HUES48 (cell line): ENCODE measurements at regions not wholly inside any gene's neighbourhood (a gene's known extent, or its start where the extent isn't known, plus 50 kb on each side); places are given as distances from the start of the nearest gene placed in this dataset.

Experiments used
- H3K27ac ChIP-seq: one replicate; pipeline ENCODE4 v1.7.0; 2013; ENCODE audit warnings: low read depth, low read length, inconsistent platforms
- H3K27me3 ChIP-seq: 2 replicates; pipeline ENCODE4 v1.6.1; 2013; ENCODE audit warnings: mild to moderate bottlenecking, low read length; ENCODE audit not compliant: control insufficient read depth, insufficient read depth
- H3K36me3 ChIP-seq: 2 replicates; pipeline ENCODE4 v1.6.1; 2013; ENCODE audit warnings: low read length; ENCODE audit not compliant: control insufficient read depth, insufficient read depth
- H3K4me1 ChIP-seq: 2 replicates; pipeline ENCODE4 v1.6.1; 2013; ENCODE audit warnings: mild to moderate bottlenecking, low read length; ENCODE audit not compliant: control insufficient read depth, insufficient read depth
- H3K4me3 ChIP-seq: 2 replicates; pipeline ENCODE4 v1.5.1; 2013; ENCODE audit warnings: mild to moderate bottlenecking, low read depth, low read length
- H3K9ac ChIP-seq: 2 replicates; pipeline ENCODE4 v1.6.1; 2013; ENCODE audit warnings: mild to moderate bottlenecking, low read depth, low read length, moderate library complexity
- H3K9me3 ChIP-seq: 2 replicates; pipeline ENCODE4 v1.6.1; 2013; ENCODE audit warnings: low read length; ENCODE audit not compliant: control insufficient read depth, insufficient read depth

GRCh38 chr12:58465418-58465817, 454.9 kb downstream of the LRIG3 start:
- H3K9ac ChIP-seq: no peak overlapping the region
- H3K36me3 ChIP-seq: no peaks in the 10 kb centered on the region
- H3K27ac ChIP-seq: no peak overlapping the region
- H3K4me3 ChIP-seq: no peak overlapping the region
- H3K4me1 ChIP-seq: no peaks in the 10 kb centered on the region
- peaks cover 10% of the 10 kb centered on the region for H3K9me3 ChIP-seq
- H3K27me3 ChIP-seq: no peaks in the 10 kb centered on the region

GRCh38 chr12:58470266-58471010, 449.9 kb downstream of the LRIG3 start:
- Histone ChIP-seq H3K4me3 (no peak overlapping the region), H3K4me1 (no peaks in the 10 kb centered on the region), H3K27me3 (no peaks in the 10 kb centered on the region), H3K36me3 (no peaks in the 10 kb centered on the region), H3K27ac (no peak overlapping the region), H3K9me3 (peaks cover 10% of the 10 kb centered on the region), H3K9ac (no peak overlapping the region)

GRCh38 chr12:58479401-58479800, 440.9 kb downstream of the LRIG3 start:
- Histone ChIP-seq H3K27me3 (no peaks in the 10 kb centered on the region), H3K4me3 (no peak overlapping the region), H3K27ac (no peak overlapping the region), H3K4me1 (peaks cover 21% of the 10 kb centered on the region), H3K9ac (no peak overlapping the region), H3K36me3 (no peaks in the 10 kb centered on the region), H3K9me3 (peaks cover 8% of the 10 kb centered on the region)

- Histone ChIP-seq H3K4me3 (no peak overlapping the region), H3K9ac (no peak overlapping the region), H3K36me3 (no peaks in the 10 kb centered on the region), H3K27me3 (no peaks in the 10 kb centered on the region), H3K4me1 (peaks cover 21% of the 10 kb centered on the region), H3K9me3 (peaks cover 8% of the 10 kb centered on the region), H3K27ac (no peak overlapping the region)
These were observed 438.5 kb downstream of the LRIG3 start for GRCh38 chr12:58481811-58482210.

GRCh38 chr12:58487255-58487654, 433.0 kb downstream of the LRIG3 start:
- H3K27me3 ChIP-seq: no peaks in the 10 kb centered on the region
- no peaks in the 10 kb centered on the region for H3K9me3 ChIP-seq
- no peak overlapping the region for H3K4me3 ChIP-seq
- H3K9ac ChIP-seq: no peak overlapping the region
- H3K36me3 ChIP-seq: no peaks in the 10 kb centered on the region
- H3K4me1 ChIP-seq: peaks cover 12% of the 10 kb centered on the region; the same call in 1 of the 2 replicates
- H3K27ac ChIP-seq: no peak overlapping the region

- H3K36me3 ChIP-seq: no peaks in the 10 kb centered on the region
- H3K9ac ChIP-seq: no peak overlapping the region
- no peak overlapping the region for H3K4me3 ChIP-seq
- peaks cover 10% of the 10 kb centered on the region; the same call in 1 of the 2 replicates for H3K4me1 ChIP-seq
- H3K27ac ChIP-seq: no peak overlapping the region
- no peaks in the 10 kb centered on the region for H3K27me3 ChIP-seq
- no peaks in the 10 kb centered on the region for H3K9me3 ChIP-seq
These were observed 432.6 kb downstream of the LRIG3 start for GRCh38 chr12:58487678-58488161.

- no peak overlapping the region for H3K9ac ChIP-seq
- H3K27me3 ChIP-seq: no peaks in the 10 kb centered on the region
- H3K36me3 ChIP-seq: no peaks in the 10 kb centered on the region
- H3K9me3 ChIP-seq: no peaks in the 10 kb centered on the region
- H3K27ac ChIP-seq: no peak overlapping the region
- H3K4me1 ChIP-seq: peaks cover 10% of the 10 kb centered on the region; the same call in 1 of the 2 replicates
- H3K4me3 ChIP-seq: no peak overlapping the region
These were observed 430.9 kb downstream of the LRIG3 start for GRCh38 chr12:58489394-58489793.

- H3K9me3 ChIP-seq: no peaks in the 10 kb centered on the region
- no peak overlapping the region for H3K9ac ChIP-seq
- peaks cover 10% of the 10 kb centered on the region; the same call in 1 of the 2 replicates for H3K4me1 ChIP-seq
- H3K27me3 ChIP-seq: no peaks in the 10 kb centered on the region
- no peak overlapping the region for H3K4me3 ChIP-seq
- no peaks in the 10 kb centered on the region for H3K36me3 ChIP-seq
- no peak overlapping the region for H3K27ac ChIP-seq
These were observed 429.0 kb downstream of the LRIG3 start for GRCh38 chr12:58491306-58491705.

GRCh38 chr12:58496411-58497190, 423.7 kb downstream of the LRIG3 start:
- Histone ChIP-seq H3K27ac (no peak overlapping the region), H3K9me3 (no peaks in the 10 kb centered on the region), H3K9ac (no peak overlapping the region)

GRCh38 chr12:58500399-58500798, 419.9 kb downstream of the LRIG3 start:
- Histone ChIP-seq H3K36me3 (no peaks in the 10 kb centered on the region), H3K27ac (no peak overlapping the region)

More at GRCh38 chr12:58496411-58497190, 423.7 kb downstream of the LRIG3 start:
- Histone ChIP-seq H3K4me1 (no peaks in the 10 kb centered on the region), H3K4me3 (no peak overlapping the region), H3K27me3 (no peaks in the 10 kb centered on the region), H3K36me3 (no peaks in the 10 kb centered on the region)

GRCh38 chr12:58502226-58502625, 418.1 kb downstream of the LRIG3 start:
- Histone ChIP-seq H3K36me3 (no peaks in the 10 kb centered on the region), H3K4me1 (no peaks in the 10 kb centered on the region), H3K27me3 (no peaks in the 10 kb centered on the region), H3K27ac (no peak overlapping the region), H3K9me3 (no peaks in the 10 kb centered on the region), H3K9ac (no peak overlapping the region), H3K4me3 (no peak overlapping the region)

More at GRCh38 chr12:58500399-58500798, 419.9 kb downstream of the LRIG3 start:
- Histone ChIP-seq H3K27me3 (no peaks in the 10 kb centered on the region), H3K4me3 (no peak overlapping the region), H3K4me1 (no peaks in the 10 kb centered on the region), H3K9me3 (no peaks in the 10 kb centered on the region), H3K9ac (no peak overlapping the region)
